HEK293T (cell line): ENCODE measurements at regions not wholly inside any gene's neighbourhood (a gene's known extent, or its start where the extent isn't known, plus 50 kb on each side); places are given as distances from the start of the nearest gene placed in this dataset.

Experiments
- CTBP1 ChIP-seq: fragments of 450-650 bp; IDR thresholded peaks from 2 replicates; pipeline ENCODE4 v1.6.1; 2016; ENCODE audit warnings: borderline replicate concordance
- ELF4 ChIP-seq: fragments of 450-650 bp; IDR thresholded peaks from 2 replicates; pipeline ENCODE4 v1.6.1; 2017; ENCODE audit warnings: antibody characterized with exemption
- FOXM1 ChIP-seq: fragments of 450-650 bp; IDR thresholded peaks from 2 replicates; pipeline ENCODE4 v1.6.1; 2017; ENCODE audit warnings: mild to moderate bottlenecking, borderline replicate concordance
- HDGF ChIP-seq: fragments of 450-650 bp; IDR thresholded peaks from 2 replicates; pipeline ENCODE4 v1.6.1; 2017; ENCODE audit warnings: antibody characterized with exemption, borderline replicate concordance
- L3MBTL2 ChIP-seq: fragments of 450-650 bp; conservative IDR thresholded peaks from 2 replicates; pipeline ENCODE4 v1.6.1; 2016; ENCODE audit warnings: mild to moderate bottlenecking
- SP1 ChIP-seq: fragments of 450-650 bp; IDR thresholded peaks from 2 replicates; pipeline ENCODE4 v1.6.1; 2017
- SUZ12 ChIP-seq: fragments of 450-650 bp; IDR thresholded peaks from 2 replicates; pipeline ENCODE4 v1.6.1; 2016; ENCODE audit warnings: mild to moderate bottlenecking
- TARDBP ChIP-seq: fragments of 450-650 bp; IDR thresholded peaks from 2 replicates; pipeline ENCODE4 v1.6.1; 2016

GRCh38 chr2:4597400-4597799 lies 894.0 kb downstream of the DCDC2C start:
- TF ChIP-seq CTBP1 (no peak), SUZ12 (no peak), FOXM1 (no peak), ELF4 (no peak), L3MBTL2 (no peak), HDGF (no peak), SP1 (no peak), TARDBP (no peak)
